NCI-H128 (cell line): ENCODE measurements at regions not wholly inside any gene's neighbourhood (a gene's known extent, or its start where the extent isn't known, plus 50 kb on each side); places are given as distances from the start of the nearest gene placed in this dataset.
"Not testable (repeated sequence)": the region's sequence is repeated elsewhere in the genome, so short reads cannot be mapped to it uniquely, and the experiment has no call there.

Experiments used
- DNase-seq: peaks from one replicate; lab custom pipeline; 2025; ENCODE audit not compliant: unreplicated experiment; lab: John Stamatoyannopoulos, UW

DNA sequence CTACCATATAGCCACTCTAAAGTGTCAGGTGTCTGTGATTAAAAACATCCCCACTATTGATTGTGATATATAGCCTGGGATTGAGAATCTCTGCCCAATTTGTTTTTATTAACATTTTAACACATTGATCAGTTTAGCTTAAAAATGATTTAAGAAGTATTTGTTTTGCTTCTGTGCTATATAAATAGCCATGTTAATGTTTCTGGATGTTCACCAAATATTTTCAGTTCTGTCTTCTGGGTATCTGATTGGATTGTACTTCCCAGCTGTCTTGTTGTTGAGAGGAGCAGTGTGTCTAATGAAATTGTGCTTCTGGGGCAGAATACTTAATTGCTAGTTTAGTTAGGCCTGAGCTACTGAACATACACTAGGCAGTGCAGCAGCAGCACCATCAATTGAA is 126.6 kb upstream of the TUSC1 start:
- no peak for DNase-seq

DNA sequence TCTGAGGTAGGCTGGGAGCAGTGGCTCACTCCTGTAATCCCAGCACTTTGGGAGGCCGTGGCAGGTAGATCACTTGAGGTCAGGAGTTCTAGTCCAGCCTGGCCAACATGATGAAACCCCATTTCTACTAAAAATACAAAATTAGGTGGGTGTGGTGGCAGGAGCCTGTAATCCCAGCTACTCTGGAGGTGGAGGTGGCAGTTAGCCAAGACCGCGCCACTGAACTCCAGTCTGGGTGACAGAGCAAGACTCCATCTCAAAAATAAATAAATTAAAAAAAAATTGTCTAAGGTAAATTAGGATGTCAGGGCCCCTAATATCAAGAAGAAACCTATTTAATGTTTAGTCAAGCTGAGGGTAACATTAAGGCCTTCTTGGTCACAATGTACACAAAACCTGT is 123.7 kb upstream of the TUSC1 start:
- DNase-seq, result not testable (repeated sequence)

DNA sequence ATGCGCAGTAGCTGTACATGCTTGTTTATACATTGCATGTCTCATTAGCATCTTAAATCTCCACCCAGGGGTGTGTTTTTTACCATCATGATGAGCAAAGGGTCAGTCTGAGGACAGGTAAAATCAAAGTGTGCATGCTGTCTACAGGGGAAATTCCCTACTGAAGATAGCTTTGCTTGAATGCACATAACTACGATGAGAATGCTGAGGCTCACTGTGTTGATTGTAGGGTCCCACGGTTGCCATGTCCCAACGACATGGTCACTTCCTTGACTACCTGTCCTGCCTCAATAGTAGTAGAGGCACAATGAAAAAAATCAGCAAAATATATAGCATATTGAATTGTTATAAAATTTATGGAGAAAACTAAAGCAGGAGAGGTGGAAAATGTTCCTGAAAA is 95.6 kb upstream of the TUSC1 start:
- no peak for DNase-seq

DNA sequence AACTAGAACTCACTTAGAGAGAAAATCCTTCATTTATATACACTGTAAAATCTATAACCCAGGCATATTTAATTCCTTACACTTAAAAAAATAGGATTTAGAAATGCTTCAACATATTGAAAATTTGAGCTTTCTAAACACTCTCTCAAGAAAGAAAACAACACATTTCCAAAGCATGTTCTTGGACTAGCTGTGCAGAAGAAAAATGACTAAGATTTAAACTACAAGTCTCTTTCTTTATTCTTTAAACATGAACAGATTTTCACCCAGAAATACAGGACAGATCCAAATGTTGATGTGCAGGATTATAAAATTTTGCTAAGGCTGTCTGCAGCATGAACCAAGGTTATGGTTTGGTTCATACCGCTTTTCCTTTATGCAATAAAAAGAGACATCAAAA is 77.7 kb upstream of the TUSC1 start:
- no peak for DNase-seq

DNA sequence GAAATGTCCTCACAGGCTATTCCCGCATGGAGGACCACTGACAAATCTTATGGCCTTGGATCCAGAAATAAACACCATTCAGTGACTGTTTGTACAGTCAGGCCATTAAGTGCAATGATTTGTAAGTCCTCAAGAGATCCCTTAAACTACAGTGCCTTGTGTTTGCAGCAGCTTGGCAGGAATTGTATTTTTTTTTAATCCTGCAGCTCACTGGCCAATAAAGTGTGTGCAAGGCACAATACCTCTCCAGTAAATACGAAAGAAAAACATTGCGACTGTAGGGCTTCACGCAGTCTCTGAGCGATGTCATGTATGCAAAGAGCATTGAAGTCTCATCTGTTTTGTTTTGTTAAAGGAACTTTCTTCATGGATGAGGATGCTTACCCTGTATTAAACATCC is 74.2 kb upstream of the TUSC1 start:
- DNase-seq, result no peak

DNA sequence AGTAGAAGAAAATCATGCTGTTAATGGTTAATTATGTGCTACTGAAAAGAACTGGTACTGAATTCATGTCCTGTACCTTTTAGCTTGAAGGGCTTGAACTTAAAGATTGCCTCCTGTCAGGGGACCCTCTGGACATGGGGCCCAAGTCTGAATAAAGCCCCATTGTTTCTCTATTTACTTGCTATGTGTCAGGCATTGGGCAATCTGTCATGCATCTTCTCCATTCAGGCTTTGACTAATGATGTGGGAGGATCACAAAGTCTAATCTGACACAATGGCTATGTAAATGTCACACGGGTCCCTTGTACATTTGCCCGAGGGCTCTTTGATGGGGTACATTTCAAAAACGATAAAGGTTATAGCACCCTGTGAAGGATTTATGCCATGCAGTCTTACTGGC is 64.0 kb upstream of the TUSC1 start:
- no peak for DNase-seq

DNA sequence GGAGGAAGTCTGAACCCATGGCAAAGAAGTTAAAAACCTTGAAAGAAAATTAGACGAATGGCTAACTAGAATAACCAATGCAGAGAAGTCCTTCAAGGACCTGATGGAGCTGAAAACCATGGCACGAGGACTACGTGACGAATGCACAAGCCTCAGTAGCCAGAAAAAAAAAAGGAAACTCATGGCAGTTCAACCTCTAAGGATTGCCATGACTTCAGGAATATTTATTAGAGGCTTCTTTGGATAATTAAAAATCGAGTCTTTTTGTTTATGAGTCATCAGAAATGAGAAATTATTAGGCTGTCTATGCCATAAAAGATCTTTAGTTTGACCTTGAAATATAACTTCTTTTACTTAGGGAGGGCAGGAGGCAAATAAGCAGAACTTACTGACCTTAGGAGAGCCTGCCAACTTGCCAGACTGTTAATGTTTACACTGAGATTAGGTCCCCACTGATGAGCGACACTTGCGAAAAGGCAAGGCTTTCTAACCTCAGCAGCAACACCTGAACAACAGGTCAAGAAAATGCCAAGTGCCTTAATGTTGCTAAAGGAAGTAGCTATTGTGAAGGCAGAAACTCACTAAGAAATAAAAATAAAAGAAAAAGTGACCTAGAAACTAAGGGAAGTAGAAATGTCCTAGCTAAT is 55.2 kb upstream of the TUSC1 start:
- no peak for DNase-seq

DNA sequence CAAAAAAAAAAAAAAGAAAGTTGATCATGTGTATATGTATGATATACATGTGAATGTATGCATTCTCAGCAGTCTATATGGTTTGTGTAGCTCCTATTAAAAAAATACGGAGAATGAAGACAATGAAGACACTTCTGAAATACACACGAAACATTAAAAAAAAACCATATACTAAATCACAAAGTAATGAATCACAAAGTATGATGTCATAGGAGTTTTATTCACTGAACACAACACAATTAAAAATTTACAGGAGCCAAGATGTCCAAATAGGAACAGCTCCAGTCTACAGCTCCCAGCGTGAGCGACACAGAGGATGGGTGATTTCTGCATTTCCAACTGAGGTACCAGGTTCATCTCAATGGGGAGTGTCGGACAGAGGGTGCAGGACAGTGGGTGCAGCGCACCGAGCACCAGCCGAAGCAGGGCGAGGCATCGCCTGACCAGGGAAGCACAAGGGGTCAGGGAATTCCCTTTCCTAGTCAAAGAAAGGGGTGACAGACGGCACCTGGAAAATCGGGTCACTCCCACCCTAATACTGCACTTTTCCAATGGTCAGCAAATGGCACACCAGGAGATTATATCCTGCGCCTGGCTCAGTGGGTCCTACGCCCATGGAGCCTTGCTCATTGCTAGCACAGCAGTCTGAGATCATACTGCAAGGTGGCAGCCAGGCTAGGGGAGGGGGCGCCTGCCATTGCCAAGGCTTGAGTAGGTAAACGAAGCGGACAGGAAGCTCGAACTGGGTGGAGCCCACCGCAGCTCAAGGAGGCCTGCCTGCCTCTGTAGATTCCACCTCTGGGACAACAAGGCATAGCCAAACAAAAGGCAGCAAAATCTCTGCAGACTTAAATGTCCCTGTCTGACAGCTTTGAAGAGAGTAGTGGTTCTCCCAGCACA is 53.9 kb upstream of the TUSC1 start:
- DNase-seq, result not testable (repeated sequence)
